ENCODE measurements at regions not wholly inside any gene's neighbourhood (a gene's known extent, or its start where the extent isn't known, plus 50 kb on each side); places are given as distances from the start of the nearest gene placed in this dataset.
"Not testable (repeated sequence)": the region's sequence is repeated elsewhere in the genome, so short reads cannot be mapped to it uniquely, and the experiment has no call there.

DNA sequence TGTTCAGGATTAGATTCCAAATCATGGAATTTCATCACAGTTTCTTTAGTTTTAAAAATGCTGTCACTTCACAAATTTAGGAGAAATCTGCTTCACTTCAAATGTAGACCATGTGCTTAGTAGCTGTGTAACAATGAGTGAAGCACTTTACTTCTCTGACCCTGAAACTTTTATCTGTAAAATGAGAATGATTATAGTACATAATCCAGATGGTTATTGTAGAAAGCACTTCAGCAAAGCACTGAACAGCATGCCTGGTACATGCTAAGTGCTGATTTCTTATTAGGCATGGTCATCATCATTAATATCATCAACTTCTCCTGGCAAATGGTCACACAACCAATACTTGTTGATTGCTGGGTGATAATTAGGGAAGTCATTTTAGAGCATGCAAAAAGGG is 705.0 kb downstream of the EPHA7 start:
- no peak for DNase-seq (ENCODE audit: low spot score)

GRCh38 chr6:92710048-92710447 is 709.3 kb downstream of the EPHA7 start:
- DNase-seq (ENCODE audit: low spot score) = no peak

GRCh38 chr6:92708945-92709344 is 710.4 kb downstream of the EPHA7 start:
- DNase-seq (ENCODE audit: low spot score) = no peak

- no peak for DNase-seq (ENCODE audit: low spot score)
Observed at GRCh38 chr6:92708270-92708669, 711.1 kb downstream of the EPHA7 start.

- DNase-seq (ENCODE audit: low spot score) = no peak
Observed at GRCh38 chr6:92706976-92707375, 712.4 kb downstream of the EPHA7 start.

GRCh38 chr6:92701425-92702096 is 717.8 kb downstream of the EPHA7 start:
- DNase-seq (ENCODE audit: low spot score) = no peak

GRCh38 chr6:92700411-92700810 is 718.9 kb downstream of the EPHA7 start:
- DNase-seq (ENCODE audit: low spot score) = no peak

DNA sequence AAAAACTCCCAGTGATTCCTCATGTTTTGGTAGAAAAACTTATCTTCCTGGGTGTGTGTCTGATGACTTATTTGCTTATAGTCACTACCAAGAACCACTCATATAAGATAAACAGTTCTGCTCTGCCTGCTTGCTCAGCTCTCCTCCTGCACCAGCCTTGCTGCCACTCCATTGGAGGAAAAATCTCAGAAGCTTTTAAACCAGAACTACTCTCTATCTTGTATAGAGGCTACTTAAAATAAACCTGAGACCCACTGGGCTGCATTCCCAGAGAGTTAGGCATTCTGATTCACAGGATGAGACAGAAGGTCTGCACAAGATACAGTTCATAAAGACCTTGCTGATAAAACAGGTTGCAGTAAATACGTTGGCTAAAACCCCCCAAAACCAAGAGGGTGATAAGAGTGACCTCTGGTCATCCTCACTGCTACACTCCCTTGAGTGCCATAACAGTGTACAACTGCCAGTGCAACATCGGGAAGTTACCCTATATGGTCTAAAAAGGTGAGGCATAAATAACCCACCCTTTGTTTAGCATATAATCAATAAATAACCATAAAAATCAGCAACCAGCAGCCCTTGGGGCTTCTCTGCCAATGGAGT is 728.3 kb downstream of the EPHA7 start:
- no peak for DNase-seq (ENCODE audit: low spot score)

- no peak for DNase-seq (ENCODE audit: low spot score)
Observed at GRCh38 chr6:92688342-92688741, 731.0 kb downstream of the EPHA7 start.

DNA sequence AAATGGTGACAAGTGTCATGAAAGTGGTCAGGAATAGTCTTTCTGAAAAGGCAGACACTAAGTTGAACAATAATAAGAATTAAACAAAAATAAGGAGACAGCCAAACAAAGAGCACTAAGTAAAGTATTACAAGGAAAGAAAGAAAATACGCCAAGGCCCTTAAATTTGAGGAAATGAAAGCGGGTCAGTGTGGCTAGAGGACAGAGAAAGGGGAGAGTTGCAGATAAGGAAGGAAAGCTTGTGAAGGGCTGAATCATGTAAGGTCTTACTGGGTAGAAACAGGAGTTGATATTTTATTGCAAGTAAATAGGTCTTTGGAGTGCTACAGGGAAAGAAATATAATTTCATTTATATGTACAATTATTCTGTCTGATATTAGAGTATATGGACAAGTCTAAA is 732.1 kb downstream of the EPHA7 start:
- no peak for DNase-seq (ENCODE audit: low spot score)

- DNase-seq (ENCODE audit: low spot score) = no peak
Observed at GRCh38 chr6:92684386-92684785, 735.0 kb downstream of the EPHA7 start.

- DNase-seq (ENCODE audit: low spot score) = no peak
Observed at GRCh38 chr6:92683748-92684147, 735.6 kb downstream of the EPHA7 start.

GRCh38 chr6:92682516-92683398 is 736.6 kb downstream of the EPHA7 start:
- DNase-seq (ENCODE audit: low spot score) = no peak

- DNase-seq (ENCODE audit: low spot score) = no peak
Observed at GRCh38 chr6:92681401-92681800, 738.0 kb downstream of the EPHA7 start.

DNA sequence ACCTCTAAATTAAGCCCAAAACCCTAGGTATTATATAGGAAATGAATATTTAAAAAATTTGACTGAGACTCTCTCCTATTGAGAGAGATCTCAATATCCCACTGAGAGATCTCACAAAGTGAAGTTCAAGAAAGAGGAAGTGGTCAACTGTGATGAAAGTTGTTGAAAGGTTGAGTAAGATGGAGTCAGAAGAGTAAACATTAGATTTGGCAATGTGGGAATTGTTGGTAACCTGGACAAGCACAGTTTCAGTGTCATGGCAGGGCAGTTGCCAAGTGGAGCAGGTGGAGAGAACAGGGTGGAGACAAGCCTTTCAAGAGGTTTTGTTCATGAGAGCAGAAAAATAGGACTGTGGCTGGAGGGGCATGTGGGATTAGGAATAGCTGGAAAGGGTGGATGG is 747.9 kb downstream of the EPHA7 start:
- not testable (repeated sequence) for DNase-seq (ENCODE audit: low spot score)

GRCh38 chr6:92667843-92668242 is 751.5 kb downstream of the EPHA7 start:
- DNase-seq (ENCODE audit: low spot score) = no peak

- DNase-seq (ENCODE audit: low spot score) = no peak
Observed at GRCh38 chr6:92648364-92649086, 770.8 kb downstream of the EPHA7 start.

DNA sequence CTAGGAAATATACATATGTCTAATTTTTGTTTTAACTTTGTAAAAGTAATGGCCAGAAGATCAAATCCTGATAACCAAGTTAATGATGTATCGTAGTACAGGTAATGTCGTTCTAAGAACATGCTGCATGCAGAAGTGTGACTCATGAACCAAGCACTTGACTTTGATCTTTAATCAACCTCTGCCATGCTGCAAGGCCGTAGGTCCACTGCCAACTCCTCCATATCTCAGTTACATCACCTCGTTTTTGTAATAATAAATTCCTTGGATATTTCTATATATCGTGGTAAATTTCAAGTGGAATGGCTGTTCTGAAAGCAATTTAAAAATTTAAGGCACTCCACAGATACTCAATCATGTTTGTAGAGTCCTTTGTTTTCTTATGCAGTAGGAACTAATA is 771.7 kb downstream of the EPHA7 start:
- DNase-seq (ENCODE audit: low spot score) = no peak

DNA sequence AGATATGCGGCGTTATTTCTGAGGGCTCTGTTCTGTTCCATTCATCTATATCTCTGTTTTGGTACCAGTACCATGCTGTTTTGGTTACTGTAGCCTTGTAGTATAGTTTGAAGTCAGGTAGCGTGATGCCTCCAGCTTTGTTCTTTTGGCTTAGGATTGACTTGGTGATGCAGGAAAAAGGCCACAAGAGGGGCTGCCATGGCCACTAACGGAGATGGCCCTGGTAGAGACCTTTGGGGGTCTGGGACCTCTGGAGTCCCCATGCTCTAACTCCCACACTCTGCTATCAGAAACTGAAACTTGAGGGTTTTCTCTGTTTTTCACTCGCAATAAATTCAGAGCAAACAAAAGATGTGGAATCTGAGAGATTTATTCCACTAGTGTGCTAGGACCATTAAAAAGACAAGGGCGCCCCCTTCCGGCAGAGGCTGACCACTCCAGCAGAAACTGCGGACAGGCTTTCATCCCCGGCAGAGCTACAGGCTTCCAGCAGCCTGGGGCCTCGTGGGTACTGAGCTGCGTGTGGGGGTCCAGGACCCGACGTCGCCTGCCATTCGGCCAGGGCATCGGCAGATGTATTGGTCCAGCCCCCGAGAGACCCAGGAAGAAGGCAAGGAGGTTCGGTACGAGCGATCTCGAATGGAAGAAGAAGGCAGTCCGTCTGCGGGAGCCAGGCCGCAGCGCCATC is 775.1 kb downstream of the EPHA7 start:
- not testable (repeated sequence) for DNase-seq (ENCODE audit: low spot score)

GRCh38 chr6:92635553-92636153 is 783.7 kb downstream of the EPHA7 start:
- no peak for DNase-seq (ENCODE audit: low spot score)

DNA sequence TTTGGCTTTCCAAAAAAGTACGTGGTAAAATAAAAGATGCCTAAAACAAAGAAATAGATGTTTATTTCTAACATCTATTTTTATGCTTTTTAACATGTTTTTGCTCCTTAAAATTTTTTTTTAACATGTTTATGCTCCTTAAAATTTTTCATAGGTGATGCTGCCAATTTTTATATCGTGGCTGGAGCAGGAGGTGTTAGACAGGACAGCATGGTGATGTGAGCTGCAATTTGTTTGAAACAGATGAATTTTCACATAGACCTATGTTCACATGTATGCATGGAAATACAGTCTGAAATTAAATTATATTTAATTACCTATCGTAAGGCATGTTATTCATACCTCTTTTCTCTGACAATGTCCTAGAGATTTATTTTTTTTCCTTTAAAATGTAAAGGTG is 784.8 kb downstream of the EPHA7 start:
- no peak for DNase-seq (ENCODE audit: low spot score)
